H4 (cell line): ENCODE measurements at regions not wholly inside any gene's neighbourhood (a gene's known extent, or its start where the extent isn't known, plus 50 kb on each side); places are given as distances from the start of the nearest gene placed in this dataset.
"Not testable (repeated sequence)": the region's sequence is repeated elsewhere in the genome, so short reads cannot be mapped to it uniquely, and the experiment has no call there.

ENCODE experiments used
- DNase-seq: peaks from one replicate; pipeline ENCODE4 v3.0.0-alpha.2; 2015; ENCODE audit warnings: low spot score

GRCh38 chr1:60891281-60891680 is 191.1 kb upstream of the NFIA start:
- DNase-seq = no peak

DNA sequence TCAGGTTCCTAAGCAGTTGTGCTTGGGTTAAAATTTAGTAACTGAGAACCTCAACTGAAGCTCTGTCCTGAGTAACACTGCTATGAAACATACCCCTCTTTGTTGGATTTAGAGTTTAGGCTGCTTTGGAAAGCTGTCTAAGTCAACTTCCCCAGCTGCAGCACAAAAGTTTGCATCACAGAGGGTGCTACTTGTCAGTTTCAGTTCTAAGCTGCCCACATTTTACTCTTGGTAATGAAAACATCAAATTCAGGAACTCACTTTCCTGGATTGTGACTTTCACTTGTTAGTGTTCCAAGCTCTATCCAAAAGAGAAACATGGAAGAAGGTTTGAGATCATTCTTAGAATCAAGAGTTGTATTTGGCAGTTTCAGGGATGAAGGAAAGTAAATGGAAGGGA is 191.7 kb upstream of the NFIA start:
- DNase-seq = no peak

- DNase-seq = no peak
Observed at GRCh38 chr1:60889709-60890108, 192.7 kb upstream of the NFIA start.

- no peak for DNase-seq
Observed at GRCh38 chr1:60888126-60888525, 194.2 kb upstream of the NFIA start.

DNA sequence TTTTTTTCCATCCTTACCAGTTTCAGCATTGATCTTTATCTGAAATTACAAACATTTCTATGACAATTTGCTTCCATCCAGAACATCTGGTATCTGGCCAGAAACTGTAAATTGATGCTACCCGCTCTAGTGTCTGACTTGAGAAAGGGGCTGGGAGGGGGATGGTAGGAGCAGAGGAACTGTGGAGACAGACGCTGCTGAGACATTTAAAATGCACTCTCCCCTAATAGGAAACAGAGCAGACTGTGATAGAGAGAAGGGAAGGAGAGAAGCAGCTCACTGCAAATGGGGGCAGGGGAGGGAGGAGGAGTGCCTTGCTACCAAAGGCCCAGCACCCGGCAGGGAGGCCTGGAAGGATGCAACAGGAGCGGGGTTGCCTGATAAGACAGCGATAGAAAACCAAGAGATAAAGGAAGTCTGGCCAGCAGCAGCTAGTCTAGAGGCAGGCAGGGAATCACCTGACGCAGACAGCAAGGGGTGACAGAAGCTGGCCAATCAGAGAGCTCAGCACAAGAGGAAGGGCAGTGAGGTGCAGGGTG is 195.5 kb upstream of the NFIA start:
- no peak for DNase-seq

- no peak for DNase-seq
Observed at GRCh38 chr1:60886090-60886489, 196.3 kb upstream of the NFIA start.

DNA sequence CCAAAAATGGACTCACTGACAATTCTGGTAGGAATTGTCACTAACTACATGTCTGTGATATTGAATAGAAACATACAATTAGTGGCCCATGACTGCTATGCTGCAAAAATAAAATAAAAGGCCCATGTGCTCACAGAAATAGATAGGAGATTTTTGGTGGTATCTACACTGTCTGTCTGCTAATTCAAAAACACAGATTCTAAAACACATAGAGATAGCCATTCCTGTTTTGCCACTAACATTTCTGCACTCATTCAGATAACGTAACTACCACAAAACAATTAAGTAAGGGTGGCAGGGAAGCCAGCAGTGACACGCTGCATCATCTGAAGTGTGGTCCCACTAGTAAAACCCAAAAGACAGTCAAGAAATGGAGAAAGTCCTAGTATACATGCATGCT is 202.2 kb upstream of the NFIA start:
- DNase-seq = no peak

DNA sequence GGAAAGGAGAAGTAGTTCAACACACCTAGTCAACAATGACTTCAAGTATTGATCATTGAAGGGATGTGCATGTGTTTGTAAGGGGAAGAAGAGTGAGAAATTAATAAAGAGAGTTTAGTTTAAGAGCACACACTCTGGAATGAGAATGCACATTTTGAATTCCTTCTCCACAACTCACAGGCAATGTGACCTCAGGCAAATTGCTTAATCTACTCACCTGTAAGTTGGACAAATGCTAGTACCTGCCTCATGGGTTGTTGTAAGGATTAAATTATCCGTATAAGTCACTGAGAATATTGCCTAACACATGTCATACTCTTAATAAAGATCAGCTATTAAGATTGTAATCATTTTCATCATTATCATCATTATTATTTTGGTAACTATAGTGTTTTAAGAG is 204.0 kb upstream of the NFIA start:
- DNase-seq = no peak

GRCh38 chr1:60877376-60877775 is 205.0 kb upstream of the NFIA start:
- DNase-seq = no peak

DNA sequence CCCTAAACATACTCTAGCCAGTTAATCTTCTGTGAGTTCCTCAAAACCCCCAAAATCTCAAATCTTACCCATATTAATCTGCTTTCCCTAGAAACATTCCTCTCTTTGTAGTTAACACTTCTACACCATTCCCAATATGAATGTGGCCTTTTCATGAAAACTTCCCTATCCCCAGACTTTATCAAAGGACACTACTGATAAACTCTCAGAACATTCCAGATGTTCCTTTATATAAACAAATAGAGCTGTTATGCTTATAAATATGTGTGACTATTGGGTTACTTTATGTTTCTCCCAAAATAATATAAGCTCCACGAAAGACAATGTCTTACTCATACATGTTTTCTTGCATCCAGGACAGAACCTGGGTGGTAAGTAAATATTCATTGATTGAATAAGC is 205.4 kb upstream of the NFIA start:
- no peak for DNase-seq

DNA sequence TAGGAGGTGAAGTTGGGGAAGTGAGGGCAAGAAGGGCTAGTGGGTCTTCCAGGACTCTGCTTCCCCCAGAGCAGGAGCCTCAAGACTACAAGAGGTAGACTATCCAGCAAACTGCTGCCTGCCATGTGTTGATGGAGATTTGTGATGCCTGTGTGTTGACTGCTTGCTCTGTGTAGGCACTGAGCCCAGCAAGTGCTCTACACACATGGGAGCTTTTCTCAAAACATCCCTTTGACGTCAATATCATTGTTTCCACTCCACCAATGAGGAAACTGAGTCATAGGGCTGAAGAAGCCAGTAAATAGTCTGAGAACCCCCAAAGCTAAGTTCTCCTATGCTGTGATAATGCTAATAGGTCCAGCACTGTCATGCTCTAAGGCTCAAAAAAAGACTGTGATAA is 207.2 kb upstream of the NFIA start:
- no peak for DNase-seq

- DNase-seq = peak; percentile 42
Observed at GRCh38 chr1:60874718-60875117, 207.6 kb upstream of the NFIA start.

DNA sequence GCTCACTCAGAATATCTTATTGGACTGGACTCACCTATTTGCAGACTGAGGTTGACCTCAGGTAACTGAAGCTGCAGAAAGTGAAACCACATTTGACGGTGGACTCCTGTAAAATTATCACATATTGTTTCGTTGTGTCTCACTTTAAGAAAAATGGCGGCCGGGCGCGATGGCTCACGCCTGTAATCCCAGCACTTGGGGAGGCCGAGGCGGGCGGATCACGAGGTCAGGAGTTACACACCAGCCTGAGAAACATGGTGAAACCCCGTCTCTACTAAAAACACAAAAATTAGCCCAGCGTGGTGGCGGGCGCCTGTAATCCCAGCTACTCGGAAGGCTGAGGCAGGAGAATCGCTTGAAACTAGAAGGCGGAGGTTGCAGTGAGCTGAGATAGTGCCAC is 209.0 kb upstream of the NFIA start:
- not testable (repeated sequence) for DNase-seq

GRCh38 chr1:60872426-60873054 is 209.8 kb upstream of the NFIA start:
- no peak for DNase-seq

DNA sequence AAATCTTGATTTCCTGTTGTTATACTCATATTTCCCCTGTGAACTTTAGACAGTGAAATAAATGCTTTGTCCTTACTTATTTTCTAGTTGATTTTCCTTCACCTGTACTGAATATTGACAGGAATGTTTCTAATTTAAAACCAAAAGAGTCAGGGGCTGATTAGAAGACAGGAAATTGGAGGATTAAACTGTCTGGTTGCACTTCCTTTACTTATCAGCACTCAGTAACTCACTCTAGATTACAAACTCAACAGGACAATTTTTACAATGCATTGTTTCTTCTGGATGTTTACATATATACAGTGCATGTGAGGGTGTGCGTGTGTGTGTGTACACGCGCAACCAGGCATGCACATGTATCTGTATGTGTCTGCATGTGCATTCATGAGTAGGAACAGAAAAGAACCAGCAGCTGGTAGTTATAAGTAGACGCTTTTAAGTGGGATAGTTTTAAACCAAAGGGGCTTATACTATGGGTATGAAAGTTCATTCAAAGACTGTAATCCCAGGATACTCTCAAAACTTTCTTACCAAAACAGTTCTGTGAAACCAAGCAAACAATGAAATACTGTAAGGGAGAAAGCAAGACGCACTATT is 212.0 kb upstream of the NFIA start:
- DNase-seq = no peak

GRCh38 chr1:60868901-60869663 is 213.3 kb upstream of the NFIA start:
- DNase-seq = no peak

DNA sequence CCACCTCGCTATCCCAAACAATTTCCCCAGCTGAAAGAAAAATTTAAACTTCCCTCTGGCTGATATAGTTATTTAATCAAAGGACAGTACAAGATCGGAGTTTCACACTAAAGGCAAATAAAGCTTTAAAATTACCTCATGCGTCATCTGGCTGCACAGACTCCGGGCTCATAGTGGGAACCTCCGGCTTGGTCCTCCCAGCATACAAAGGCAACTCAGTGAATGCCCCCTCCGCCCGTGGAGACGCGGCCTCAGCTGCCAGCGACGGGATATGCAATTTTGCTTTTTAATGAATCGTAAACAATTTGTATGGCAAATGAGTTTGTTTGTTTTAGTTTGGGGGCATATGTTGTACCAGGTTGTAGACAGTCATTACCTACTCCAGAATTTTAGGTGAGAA is 214.6 kb upstream of the NFIA start:
- DNase-seq = no peak

- no peak for DNase-seq
Observed at GRCh38 chr1:60866917-60867531, 215.3 kb upstream of the NFIA start.

GRCh38 chr1:60866226-60866900 is 216.0 kb upstream of the NFIA start:
- no peak for DNase-seq

GRCh38 chr1:60865166-60865565 is 217.2 kb upstream of the NFIA start:
- DNase-seq = no peak

GRCh38 chr1:60864722-60865121 is 217.6 kb upstream of the NFIA start:
- no peak for DNase-seq

- no peak for DNase-seq
Observed at GRCh38 chr1:60863131-60863530, 219.2 kb upstream of the NFIA start.
